Loucy (cell line): ENCODE measurements at regions not wholly inside any gene's neighbourhood (a gene's known extent, or its start where the extent isn't known, plus 50 kb on each side); places are given as distances from the start of the nearest gene placed in this dataset.

Experiments used
- H2AFZ ChIP-seq: fragments of 200-600 bp; sonication (generic); 2 replicates; pipeline ENCODE4 v1.6.0; 2016; ENCODE audit warnings: antibody characterized with exemption, mild to moderate bottlenecking, low read length, moderate library complexity
- H3F3A ChIP-seq: fragments of 200-600 bp; 2 replicates; pipeline ENCODE4 v1.6.0; 2016; ENCODE audit warnings: antibody characterized with exemption, low read depth, mild to moderate bottlenecking
- H3K27me3 ChIP-seq: fragments of 200-600 bp; sonication (generic); 2 replicates; pipeline ENCODE4 v1.6.1; 2014; ENCODE audit warnings: low read length, mild to moderate bottlenecking; ENCODE audit not compliant: insufficient read depth, poor library complexity, severe bottlenecking
- H3K36me3 ChIP-seq: fragments of 200-600 bp; sonication (generic); 2 replicates; pipeline ENCODE4 v1.6.1; 2016; ENCODE audit warnings: low read length; ENCODE audit not compliant: insufficient read depth
- H3K4me1 ChIP-seq: fragments of 200-600 bp; sonication (generic); 2 replicates; pipeline ENCODE4 v1.5.1; 2014; ENCODE audit warnings: low read length, mild to moderate bottlenecking; ENCODE audit not compliant: insufficient read depth, poor library complexity, severe bottlenecking
- H3K4me2 ChIP-seq: fragments of 200-600 bp; sonication (generic); 2 replicates; pipeline ENCODE4 v1.6.0; 2014; ENCODE audit warnings: antibody characterized with exemption, low read length, low read depth, mild to moderate bottlenecking; ENCODE audit not compliant: poor library complexity, severe bottlenecking
- H3K4me3 ChIP-seq: fragments of 200-600 bp; sonication (generic); 2 replicates; pipeline ENCODE4 v1.5.1; 2014; ENCODE audit warnings: low read length, mild to moderate bottlenecking, mixed read lengths; ENCODE audit not compliant: poor library complexity, severe bottlenecking
- H3K79me2 ChIP-seq: fragments of 200-600 bp; sonication (generic); 2 replicates; pipeline ENCODE4 v1.6.1; 2014; ENCODE audit warnings: low read length; ENCODE audit not compliant: insufficient read depth
- H3K9ac ChIP-seq: fragments of 200-600 bp; sonication (generic); 2 replicates; pipeline ENCODE4 v1.6.0; 2014; ENCODE audit warnings: mild to moderate bottlenecking, low read depth, low read length, moderate library complexity; ENCODE audit not compliant: poor library complexity, severe bottlenecking
- H3K9me2 ChIP-seq: fragments of 200-600 bp; sonication (generic); replicated peaks from 2 replicates; pipeline ENCODE4 v1.6.1; 2016; ENCODE audit warnings: low read depth, low read length, mixed read lengths
- H3K9me3 ChIP-seq: fragments of 200-600 bp; sonication (generic); 2 replicates; pipeline ENCODE4 v1.6.1; 2014; ENCODE audit warnings: mild to moderate bottlenecking, antibody characterized with exemption, low read length, low read depth; ENCODE audit not compliant: insufficient read depth
- H4K20me1 ChIP-seq: fragments of 200-600 bp; sonication (generic); 2 replicates; pipeline ENCODE4 v1.6.0; 2014; ENCODE audit warnings: antibody characterized with exemption, low read length, mild to moderate bottlenecking; ENCODE audit not compliant: insufficient read depth, poor library complexity, severe bottlenecking
- EZH2phosphoT487 ChIP-seq: fragments of 200-600 bp; IDR thresholded peaks from 2 replicates; pipeline ENCODE4 v1.6.1; 2018; ENCODE audit warnings: antibody characterized with exemption, mild to moderate bottlenecking, moderate library complexity, borderline replicate concordance
- TF ChIP-seq, protein P1 (sequence below): fragments of 200-600 bp; sonication (generic); conservative IDR thresholded peaks from 2 replicates; pipeline ENCODE4 v1.5.1; 2014; ENCODE audit warnings: mild to moderate bottlenecking, antibody characterized with exemption, low read length

DNA sequence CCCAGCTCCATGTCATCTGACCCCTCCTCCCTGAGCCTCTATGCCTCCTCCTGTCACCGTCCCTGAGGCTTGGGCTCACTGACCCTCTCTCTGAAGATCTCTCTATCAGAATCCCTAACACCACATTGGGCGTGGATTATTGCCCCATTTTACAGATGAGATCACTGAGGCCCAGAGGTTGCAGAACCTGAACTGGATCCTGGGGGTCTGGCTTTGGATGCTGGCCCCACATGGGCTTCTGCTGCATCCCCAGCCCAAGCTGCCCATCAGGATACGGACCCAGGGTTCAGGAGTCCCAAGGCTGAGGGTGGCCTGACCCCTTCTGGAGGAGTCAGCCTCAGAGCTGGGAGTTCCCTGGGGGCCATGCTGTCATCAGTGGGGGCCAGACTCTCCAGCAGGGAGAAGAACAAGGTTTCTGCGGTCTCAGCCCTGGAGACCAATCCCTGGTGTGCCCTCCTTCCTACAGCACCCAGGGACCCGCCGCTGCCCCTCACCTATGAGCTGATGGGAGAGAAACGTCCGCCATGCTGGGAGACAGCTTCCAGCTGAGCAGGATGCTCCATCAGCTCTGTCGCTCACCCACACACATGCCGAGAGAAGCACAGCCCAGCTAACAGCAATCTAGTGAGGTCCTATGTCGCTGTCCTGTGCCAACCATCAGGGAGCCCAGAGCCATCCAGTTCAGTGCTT lies 273.1 kb downstream of the UACA start:
- H2AFZ ChIP-seq, result no peak overlapping the region
- peak overlapping the region; percentile 76 for H3K9ac ChIP-seq
- H3K36me3 ChIP-seq, result no peaks in the 10 kb centered on the region
- no peak for TF ChIP-seq EZH2phosphoT487
- TF ChIP-seq, protein P1, sequence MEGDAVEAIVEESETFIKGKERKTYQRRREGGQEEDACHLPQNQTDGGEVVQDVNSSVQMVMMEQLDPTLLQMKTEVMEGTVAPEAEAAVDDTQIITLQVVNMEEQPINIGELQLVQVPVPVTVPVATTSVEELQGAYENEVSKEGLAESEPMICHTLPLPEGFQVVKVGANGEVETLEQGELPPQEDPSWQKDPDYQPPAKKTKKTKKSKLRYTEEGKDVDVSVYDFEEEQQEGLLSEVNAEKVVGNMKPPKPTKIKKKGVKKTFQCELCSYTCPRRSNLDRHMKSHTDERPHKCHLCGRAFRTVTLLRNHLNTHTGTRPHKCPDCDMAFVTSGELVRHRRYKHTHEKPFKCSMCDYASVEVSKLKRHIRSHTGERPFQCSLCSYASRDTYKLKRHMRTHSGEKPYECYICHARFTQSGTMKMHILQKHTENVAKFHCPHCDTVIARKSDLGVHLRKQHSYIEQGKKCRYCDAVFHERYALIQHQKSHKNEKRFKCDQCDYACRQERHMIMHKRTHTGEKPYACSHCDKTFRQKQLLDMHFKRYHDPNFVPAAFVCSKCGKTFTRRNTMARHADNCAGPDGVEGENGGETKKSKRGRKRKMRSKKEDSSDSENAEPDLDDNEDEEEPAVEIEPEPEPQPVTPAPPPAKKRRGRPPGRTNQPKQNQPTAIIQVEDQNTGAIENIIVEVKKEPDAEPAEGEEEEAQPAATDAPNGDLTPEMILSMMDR, result no peak
- H3K79me2 ChIP-seq, result no peaks in the 10 kb centered on the region
- H3K4me1 ChIP-seq, result peaks cover 91% of the 10 kb centered on the region
- H4K20me1 ChIP-seq, result no peaks in the 10 kb centered on the region
- H3K4me3 ChIP-seq, result no peak overlapping the region
- no peaks in the 10 kb centered on the region for H3K9me2 ChIP-seq
- no peaks in the 10 kb centered on the region for H3K9me3 ChIP-seq
- peak overlapping the region; percentile 94 for H3K4me2 ChIP-seq
- no peaks in the 10 kb centered on the region for H3K27me3 ChIP-seq
- peaks cover 6% of the 10 kb centered on the region for H3F3A ChIP-seq

DNA sequence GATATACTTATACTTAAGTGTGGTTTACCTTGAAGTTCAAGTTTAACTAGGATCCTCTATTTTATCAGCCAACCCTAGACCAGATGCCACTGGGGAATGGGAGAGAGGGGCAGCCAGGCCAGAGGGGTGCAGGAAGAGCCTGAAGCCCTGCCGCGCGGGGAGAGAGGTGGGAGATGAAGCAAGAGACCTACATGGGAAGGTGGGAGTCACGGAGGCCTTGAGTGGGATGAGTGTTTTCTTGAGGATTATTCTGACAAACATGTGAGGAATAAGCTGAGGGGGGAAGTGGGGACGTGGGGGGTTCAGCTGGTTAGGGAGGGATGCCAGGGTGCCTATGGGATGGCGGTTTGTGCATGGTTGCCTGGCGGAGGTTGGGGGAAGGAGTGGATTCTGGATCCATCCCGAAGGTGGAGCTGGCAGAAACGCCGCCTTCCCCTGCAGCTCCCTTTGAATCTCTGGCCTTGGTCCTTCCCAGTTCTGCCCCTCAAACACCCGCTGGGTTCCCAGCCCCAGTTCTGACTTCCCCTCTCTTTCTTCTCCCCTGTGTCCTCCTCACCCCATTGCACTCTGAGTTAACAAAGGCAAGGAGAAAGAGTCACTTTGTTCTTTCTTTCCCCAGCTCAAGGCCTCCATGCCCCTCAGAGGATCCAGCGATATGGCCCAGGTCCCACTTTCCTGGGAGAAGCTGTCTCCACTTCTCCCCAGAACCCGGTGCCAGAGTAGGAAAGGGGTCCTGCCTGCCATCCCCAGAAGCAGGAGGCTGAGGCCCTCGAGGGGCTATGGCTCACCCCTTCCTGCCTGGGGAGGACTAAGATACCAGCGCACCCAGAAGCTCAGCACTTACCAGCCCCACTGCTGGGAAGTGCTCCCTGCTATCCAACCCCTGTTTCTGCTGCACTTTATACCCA lies 274.2 kb downstream of the UACA start:
- H3K9me3 ChIP-seq, result no peaks in the 10 kb centered on the region
- H3K4me1 ChIP-seq, result peaks cover 90% of the 10 kb centered on the region
- H3K9ac ChIP-seq, result no peak overlapping the region
- H3K9me2 ChIP-seq, result no peaks in the 10 kb centered on the region
- no peaks in the 10 kb centered on the region for H3K79me2 ChIP-seq
- no peak overlapping the region for H3K4me2 ChIP-seq
- H3K36me3 ChIP-seq, result no peaks in the 10 kb centered on the region
- H3K27me3 ChIP-seq, result no peaks in the 10 kb centered on the region
- H3K4me3 ChIP-seq, result no peak overlapping the region
- no peak overlapping the region for H2AFZ ChIP-seq
- H4K20me1 ChIP-seq, result no peaks in the 10 kb centered on the region
- TF ChIP-seq EZH2phosphoT487, result no peak
- TF ChIP-seq, protein P1, result no peak
- H3F3A ChIP-seq, result peaks cover 6% of the 10 kb centered on the region

DNA sequence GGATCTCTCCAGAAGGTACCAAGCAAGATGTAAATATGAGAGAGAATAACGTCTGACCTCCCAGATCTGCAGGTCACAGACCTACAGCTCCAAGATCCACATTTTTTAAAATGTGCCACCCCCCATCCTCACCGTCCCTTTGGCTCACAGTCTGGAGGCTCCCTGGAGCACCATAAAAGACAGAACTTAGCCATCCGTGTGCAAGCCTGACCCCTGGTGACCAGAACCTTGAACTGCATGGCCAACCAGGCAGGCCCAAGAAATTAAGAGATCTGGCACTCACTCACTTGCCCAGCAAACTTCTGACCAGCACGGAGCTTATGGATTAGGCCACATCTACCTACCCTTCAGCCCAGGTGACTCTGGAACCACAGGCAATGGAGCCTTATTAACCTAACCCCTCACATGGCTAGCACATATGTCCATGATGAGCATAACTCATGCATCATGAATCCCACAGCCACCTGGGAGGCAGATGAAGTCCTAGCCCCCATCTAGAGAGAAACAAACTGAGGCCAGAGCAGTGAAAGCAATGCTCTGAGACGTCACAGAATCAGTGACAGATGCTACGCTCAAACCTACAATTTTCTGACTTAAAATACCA lies 275.3 kb downstream of the UACA start:
- H3K4me1 ChIP-seq, result peaks cover 89% of the 10 kb centered on the region
- no peaks in the 10 kb centered on the region for H3K79me2 ChIP-seq
- no peak for TF ChIP-seq EZH2phosphoT487
- TF ChIP-seq, protein P1, result peak; percentile 99
- H2AFZ ChIP-seq, result no peak overlapping the region
- H3F3A ChIP-seq, result peaks cover 6% of the 10 kb centered on the region
- peak overlapping the region; percentile 58 for H3K9ac ChIP-seq
- no peaks in the 10 kb centered on the region for H3K9me3 ChIP-seq
- no peak overlapping the region for H3K4me3 ChIP-seq
- H3K4me2 ChIP-seq, result no peak overlapping the region
- no peaks in the 10 kb centered on the region for H3K36me3 ChIP-seq
- no peaks in the 10 kb centered on the region for H4K20me1 ChIP-seq
- no peaks in the 10 kb centered on the region for H3K27me3 ChIP-seq
- H3K9me2 ChIP-seq, result no peaks in the 10 kb centered on the region
